ENCODE measurements at regions not wholly inside any gene's neighbourhood (a gene's known extent, or its start where the extent isn't known, plus 50 kb on each side); places are given as distances from the start of the nearest gene placed in this dataset.

DNA sequence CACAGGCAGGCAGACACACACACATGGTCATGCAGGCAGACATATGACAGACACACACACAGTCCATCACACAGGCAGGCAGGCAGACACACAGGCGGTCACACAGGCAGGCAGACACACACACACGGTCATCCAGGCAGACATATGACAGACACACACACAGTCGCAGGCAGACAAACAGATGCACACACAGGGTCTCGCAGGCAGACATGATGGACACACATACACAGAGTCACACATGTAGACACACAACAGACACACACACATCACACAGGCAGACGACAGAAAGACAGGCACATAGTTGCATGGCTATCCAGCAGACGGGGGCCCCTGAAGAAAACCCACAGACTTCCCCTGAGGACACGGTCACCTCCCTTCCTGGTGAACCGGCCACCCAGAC lies 135.4 kb downstream of the NCOR2 start:
- Mint-ChIP-seq H3K27ac (peak overlapping the region; percentile 5 to 61), H3K9me3 (peaks cover 0 to 14% of the 10 kb centered on the region in 2 donors), H3K4me3 (no peak overlapping the region), H3K4me1 (no peaks in the 10 kb centered on the region), H3K27me3 (no peaks in the 10 kb centered on the region)
- DNase-seq (no peak), ATAC-seq (no peak)

DNA sequence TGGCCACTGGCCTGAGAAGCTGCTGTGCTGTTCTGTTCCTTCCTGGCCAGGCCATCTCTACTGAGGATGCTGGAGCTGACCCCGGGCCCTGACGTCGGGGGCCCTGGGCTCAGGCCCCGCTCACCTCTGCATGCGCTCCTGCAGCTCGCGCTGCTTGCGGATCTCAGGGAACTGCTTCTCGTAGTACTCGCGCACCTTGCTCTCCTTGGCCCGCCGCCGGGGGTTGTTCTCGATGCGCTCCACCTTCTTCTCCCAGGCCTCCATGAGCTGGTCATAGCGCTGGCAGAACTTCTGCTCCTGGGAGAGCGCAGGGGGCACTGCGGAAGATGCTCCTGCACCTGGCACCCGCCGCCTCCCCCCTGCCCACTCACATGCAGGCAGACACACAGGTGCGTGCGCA lies 135.6 kb downstream of the RFLNA start:
- Mint-ChIP-seq H3K4me3 (no peak overlapping the region), H3K27ac (no peak overlapping the region), H3K27me3 (no peaks in the 10 kb centered on the region), H3K4me1 (no peaks in the 10 kb centered on the region), H3K9me3 (peaks cover 0 to 14% of the 10 kb centered on the region in 2 donors)
- DNase-seq (no peak), ATAC-seq (no peak)

DNA sequence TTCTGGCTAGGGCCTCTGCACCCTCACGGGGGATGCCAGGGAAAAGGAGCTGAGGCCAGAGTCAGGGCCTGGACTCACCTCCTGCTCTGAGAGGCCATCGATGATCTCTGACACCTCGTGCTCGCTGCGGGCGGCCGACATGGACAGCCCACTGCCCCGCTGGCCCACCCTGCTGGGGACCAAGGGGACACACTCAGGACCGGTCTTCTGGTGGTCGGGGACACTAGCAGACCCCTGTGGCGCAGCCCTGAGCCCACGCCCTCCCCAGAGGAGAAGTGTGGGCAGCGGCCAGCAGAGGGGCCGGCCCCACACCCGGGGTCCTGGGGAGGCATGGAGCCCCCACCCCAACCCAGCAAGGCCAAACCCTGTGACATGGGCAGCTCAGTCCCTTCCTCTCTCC lies 134.6 kb downstream of the RFLNA start:
- ATAC-seq: peak; percentile 31
- no peak overlapping the region for H3K4me3 Mint-ChIP-seq
- H3K9me3 Mint-ChIP-seq: peaks cover 0 to 14% of the 10 kb centered on the region in 2 donors
- no peak for DNase-seq
- H3K4me1 Mint-ChIP-seq: no peaks in the 10 kb centered on the region
- no peaks in the 10 kb centered on the region for H3K27me3 Mint-ChIP-seq
- H3K27ac Mint-ChIP-seq: no peak overlapping the region

DNA sequence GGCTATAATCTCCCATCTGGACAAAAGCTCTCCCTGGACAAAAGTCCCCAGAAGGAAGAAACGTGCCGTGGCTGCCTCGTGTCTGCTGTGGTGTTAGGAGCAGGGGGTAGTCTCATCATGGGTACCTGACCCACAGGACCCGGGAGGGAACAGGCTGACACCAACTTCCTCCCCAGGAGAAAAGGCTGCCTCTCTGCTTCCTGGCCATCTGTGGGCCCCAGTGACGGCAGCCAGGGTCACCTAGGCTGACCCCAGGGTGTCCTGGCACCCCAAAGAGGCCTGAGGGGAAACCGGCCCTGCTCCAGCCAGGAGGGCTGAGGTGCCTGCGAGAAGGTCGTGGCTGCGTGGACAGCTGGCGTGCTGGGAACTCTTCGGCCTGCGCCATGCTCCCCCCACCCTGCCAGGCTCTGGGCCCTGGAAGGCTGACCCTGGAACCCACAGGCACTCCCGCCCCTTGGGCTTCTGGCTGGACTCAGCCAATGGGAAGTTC lies 133.9 kb downstream of the RFLNA start:
- peak overlapping the region in 1 of 2 donors; percentile 52 for H3K27ac Mint-ChIP-seq
- H3K4me1 Mint-ChIP-seq: no peaks in the 10 kb centered on the region
- no peak overlapping the region for H3K4me3 Mint-ChIP-seq
- H3K9me3 Mint-ChIP-seq: peaks cover 0 to 14% of the 10 kb centered on the region in 2 donors
- no peaks in the 10 kb centered on the region for H3K27me3 Mint-ChIP-seq
- ATAC-seq (no peak), DNase-seq (no peak)

DNA sequence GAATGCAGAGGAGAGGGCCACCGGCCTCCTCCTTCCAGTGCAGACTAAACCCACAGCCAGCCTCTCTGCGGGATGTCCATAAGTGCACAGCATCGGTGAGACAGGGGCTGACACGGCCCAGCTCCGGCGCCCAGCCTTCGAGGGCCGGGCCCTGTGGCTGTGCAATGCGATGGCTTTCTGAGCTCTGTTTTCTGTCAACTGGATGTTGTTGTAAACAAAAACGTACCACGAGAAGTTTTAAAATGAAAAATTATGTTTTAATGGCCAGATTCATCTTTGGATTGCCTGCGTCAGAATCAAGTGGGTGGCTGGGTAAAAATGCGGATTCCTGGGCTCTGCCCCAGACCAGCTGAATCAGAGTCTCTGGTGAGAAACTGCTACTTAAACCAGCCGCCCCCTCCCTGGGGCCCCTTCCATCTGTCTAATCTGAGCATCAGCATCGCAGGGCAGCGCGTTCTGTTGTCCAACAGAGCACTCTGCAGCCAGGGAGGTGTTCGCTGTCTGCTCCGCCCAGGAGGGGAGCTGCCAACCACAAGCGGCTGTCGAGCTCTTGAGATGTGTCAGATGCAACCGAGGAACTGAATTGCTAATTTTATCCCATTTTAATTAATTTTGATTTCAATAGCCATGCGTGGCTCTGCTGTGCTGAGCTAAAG lies 133.4 kb downstream of the RFLNA start:
- H3K9me3 Mint-ChIP-seq: peaks cover 0 to 14% of the 10 kb centered on the region in 2 donors
- ATAC-seq: no peak

DNA sequence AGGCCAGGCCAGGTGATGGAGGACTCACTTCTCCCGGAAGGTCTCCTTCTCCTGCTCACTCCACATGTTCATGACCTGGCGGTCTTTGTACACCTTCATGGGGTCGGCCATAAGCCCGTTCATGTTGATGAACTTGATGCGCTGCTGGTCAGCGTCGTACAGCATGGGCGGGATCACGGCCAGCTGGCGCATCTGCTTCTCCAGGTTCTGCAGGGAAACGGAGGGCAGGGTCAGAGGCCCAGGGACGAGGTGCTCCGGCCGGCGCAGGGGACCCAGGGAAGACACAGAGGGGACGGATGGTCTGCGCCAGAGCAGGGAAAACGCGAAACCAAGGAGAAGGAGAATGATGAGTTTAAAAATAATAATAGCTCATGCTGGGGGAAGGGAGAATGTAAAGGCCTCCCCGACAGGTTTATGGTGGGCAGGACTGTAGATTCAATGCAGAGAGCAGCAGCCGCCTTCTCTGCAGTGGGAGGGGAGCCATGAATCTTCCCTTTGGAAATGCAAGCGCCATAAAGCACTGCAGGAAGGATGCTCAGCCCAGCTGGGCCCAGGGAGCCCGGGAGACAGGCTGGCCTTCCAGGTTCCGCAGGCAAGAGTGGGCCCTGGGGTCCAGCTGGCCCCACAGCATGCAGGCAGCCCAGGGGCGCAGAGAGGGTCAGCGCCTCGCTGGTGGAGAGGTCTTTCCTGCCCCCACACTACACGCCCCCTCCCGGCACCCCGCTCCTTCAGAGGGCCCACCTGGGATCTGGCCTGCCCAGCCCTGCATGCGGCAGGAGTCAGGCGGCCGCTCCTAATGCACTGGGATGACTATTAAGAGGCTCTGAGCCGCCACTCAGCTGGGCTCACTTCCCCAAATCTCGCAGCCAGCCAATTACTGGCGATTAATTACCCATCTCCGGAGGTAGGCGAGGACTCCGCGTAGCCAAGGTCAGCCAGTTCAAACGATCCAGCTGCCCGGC lies 132.0 kb downstream of the RFLNA start:
- Mint-ChIP-seq H3K4me3 (no peak overlapping the region), H3K27me3 (no peaks in the 10 kb centered on the region), H3K4me1 (no peaks in the 10 kb centered on the region), H3K9me3 (peaks cover 0 to 10% of the 10 kb centered on the region in 2 donors), H3K27ac (peak overlapping the region in 1 of 2 donors; percentile 81)
- DNase-seq (no peak), ATAC-seq (no peak)

More for the DNA sequence above, 133.4 kb downstream of the RFLNA start:
- Mint-ChIP-seq H3K4me3 (no peak overlapping the region), H3K27me3 (no peaks in the 10 kb centered on the region), H3K27ac (peak overlapping the region in 1 of 2 donors; percentile 52), H3K4me1 (no peaks in the 10 kb centered on the region)
- DNase-seq: no peak

DNA sequence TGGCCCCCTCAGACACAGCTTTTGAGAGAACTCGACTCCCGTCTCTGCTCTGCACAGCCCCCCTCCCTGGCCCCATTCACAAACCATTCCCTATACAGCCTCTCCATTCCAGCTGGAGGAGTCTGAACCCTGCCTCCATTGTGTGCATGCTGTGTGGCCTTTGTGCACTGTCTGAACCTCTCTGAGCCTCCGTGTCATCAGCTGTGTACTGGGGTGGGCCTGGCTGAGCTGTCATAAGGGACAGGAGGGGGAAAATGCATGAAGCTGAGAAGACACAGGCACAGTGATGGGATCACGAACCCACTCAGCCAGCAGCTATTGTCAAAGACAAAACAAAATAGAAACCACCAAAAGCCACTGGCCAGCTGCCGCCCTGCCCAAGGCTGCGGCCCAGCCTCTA lies 130.8 kb downstream of the RFLNA start:
- Mint-ChIP-seq H3K9me3 (no peaks in the 10 kb centered on the region), H3K27me3 (no peaks in the 10 kb centered on the region), H3K4me3 (no peak overlapping the region), H3K4me1 (no peaks in the 10 kb centered on the region), H3K27ac (no peak overlapping the region)
- DNase-seq (no peak), ATAC-seq (no peak)

DNA sequence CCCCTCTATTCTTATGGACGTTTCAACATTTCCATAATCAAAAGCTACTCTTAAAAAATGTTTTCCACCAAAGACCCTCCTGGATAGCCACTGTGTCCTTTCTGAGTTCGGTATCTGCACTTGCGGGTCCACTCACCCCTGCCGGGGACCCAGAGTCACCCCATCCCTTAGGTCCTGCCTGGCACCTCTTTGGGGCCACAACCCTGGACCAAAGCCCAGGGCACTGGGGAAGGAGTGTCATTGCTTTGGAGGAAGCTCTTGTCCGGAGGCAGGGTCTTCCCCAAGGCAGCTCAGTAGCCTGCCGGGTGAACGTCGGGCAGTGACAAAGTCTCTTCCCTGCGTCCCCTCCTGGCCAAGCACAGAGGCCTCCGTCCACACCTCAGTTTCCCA lies 129.6 kb downstream of the RFLNA start:
- no peak overlapping the region for H3K4me3 Mint-ChIP-seq
- H3K27ac Mint-ChIP-seq: peak overlapping the region in 1 of 2 donors; percentile 34
- ATAC-seq (no peak), DNase-seq (no peak)
- no peaks in the 10 kb centered on the region for H3K9me3 Mint-ChIP-seq
- H3K27me3 Mint-ChIP-seq: no peaks in the 10 kb centered on the region
- no peaks in the 10 kb centered on the region for H3K4me1 Mint-ChIP-seq

DNA sequence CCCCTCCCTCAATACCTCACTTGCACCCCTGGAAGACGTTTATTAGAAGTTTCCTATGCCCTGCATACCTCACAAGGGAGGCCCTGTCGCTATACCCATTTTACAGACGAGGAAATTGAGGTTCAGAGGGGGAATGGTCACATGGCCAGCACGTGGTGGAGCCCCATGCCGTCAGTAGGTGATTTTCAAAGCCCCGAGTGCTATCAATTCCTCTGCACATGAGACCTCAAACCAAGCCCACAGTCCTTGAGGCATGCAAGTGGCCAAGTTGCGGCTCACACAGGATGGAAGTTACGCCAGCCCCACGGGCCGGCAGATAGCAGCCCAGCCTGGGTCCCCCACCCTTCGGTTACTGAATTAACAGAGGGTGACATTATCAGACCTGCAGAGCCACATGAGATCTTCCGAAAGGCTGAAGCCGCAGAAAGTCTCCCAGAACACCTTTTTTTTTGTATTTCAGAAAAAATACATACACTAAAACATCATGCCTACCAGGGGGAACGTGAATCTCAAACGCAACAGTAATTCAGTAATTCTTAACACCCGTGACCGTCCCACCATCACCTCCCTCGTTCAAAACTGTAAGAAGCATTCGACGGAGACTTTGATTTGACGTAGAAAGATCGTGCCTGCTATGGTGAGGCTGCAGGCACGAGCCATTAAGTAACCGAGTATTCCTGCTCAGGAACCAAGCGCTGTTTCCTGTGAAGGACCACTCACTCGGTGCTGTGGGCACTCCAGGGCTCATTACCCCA lies 129.0 kb downstream of the RFLNA start:
- no peak for DNase-seq
- Mint-ChIP-seq H3K4me1 (no peaks in the 10 kb centered on the region), H3K27ac (no peak overlapping the region), H3K27me3 (no peaks in the 10 kb centered on the region), H3K4me3 (no peak overlapping the region), H3K9me3 (no peaks in the 10 kb centered on the region)
- no peak for ATAC-seq

DNA sequence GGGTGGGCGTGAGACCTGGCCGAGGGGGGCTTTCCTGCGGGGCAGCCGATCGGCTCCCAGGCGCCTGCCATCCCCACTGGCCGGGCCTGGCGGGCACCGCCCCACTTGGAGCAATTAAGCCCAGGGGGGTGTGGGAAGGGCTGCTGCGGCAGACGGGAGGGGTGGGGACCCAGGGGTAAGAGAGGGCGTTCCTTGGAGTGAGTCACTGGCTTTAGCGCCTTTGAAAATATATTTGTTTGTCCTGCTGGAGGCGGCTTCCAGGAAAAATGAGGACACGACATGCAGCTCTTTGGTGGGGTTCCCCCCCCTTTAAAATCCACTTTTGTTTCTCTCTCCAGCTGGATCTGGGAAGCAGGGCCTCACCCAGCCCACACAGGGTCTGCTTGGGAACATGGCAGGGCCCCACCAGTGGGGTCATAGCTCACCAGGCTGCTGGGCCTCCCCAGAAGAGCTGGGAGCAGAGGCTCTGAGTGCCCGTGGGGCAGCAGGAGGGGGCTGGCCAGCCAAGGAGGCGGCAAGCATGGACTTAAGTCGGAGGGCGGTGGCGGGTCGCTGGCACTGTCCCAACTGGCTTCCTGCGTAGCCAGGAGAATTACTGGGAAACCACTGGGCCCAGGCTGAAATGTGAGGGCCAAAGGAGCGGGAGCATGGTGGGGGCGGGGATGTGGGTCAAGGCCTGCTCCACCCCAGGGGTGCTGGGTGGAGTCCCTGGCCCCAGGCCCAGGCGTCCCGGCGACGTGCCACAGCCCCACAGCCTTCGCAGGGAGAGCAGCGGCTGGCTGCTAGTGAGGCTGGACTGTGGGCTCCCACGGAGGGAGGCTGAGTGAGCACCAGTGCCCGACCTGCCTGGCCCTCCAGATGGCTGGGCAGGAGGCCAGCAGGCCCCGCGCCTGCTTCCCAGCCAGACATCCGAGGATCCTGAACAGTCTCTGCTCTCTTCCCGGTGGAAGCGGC lies 128.0 kb downstream of the RFLNA start:
- no peaks in the 10 kb centered on the region for H3K27me3 Mint-ChIP-seq
- no peak for DNase-seq
- ATAC-seq: peak; percentile 6
- no peak overlapping the region for H3K4me3 Mint-ChIP-seq
- no peaks in the 10 kb centered on the region for H3K4me1 Mint-ChIP-seq
- peak overlapping the region in 1 of 2 donors; percentile 13 for H3K27ac Mint-ChIP-seq
- no peaks in the 10 kb centered on the region for H3K9me3 Mint-ChIP-seq

DNA sequence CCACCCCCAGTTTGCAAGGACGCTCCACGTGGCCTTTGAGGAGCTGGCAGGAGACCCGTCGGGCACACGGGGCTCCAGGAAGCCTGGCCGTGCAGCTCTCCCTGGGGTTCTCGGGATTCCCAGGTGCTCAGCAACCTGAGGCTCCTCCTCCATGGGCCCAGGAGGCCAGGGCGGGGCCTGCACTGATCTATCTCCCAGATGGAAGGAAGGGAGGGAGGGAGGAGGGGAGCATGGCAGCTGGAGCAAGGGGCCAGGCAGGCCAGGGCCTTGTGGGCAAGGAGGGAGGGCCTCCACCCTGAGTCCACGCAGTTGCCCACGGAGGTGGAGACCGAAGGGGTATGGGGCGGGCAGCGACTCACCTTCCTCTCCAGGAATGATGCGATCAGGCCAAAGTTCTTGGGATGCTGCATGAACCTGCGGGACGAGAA lies 127.3 kb downstream of the RFLNA start:
- DNase-seq (no peak), ATAC-seq (no peak)
- no peaks in the 10 kb centered on the region for H3K27me3 Mint-ChIP-seq
- H3K4me3 Mint-ChIP-seq: no peak overlapping the region
- H3K4me1 Mint-ChIP-seq: no peaks in the 10 kb centered on the region
- H3K9me3 Mint-ChIP-seq: no peaks in the 10 kb centered on the region
- H3K27ac Mint-ChIP-seq: no peak overlapping the region

DNA sequence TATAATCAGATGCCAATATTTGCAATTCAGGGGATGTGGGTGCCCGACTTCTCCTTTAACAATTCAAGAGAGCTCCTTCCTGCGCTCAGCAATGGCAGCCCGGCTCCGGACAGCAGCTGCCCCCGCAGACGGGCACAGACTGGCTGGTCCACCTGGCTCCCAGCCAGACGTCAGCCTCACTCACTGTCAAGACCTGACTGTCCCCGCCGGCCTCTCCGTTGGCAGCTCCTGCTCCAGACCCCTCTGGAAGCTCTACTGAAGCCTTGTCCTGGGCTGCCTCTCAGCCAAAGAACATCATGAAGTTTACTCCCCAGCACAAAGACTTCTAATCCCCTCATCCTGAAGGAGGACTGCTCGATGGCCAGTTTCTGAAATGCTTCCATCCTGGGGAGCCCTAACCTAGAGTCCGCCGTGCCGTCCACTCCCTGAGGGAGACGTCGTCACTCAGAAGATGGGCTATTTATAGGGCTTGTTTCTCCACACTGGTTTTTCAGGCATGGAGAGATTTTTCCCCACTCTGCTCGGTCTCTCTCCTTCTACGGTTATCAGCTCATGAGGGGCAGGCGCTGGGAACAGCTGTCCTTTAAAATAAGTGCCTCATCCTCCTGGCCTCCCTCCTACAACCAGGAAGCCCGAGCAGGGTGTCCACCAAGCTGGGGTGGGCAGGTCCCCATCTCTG lies 126.2 kb downstream of the RFLNA start:
- DNase-seq: no peak
- H3K9me3 Mint-ChIP-seq: no peaks in the 10 kb centered on the region
- H3K4me1 Mint-ChIP-seq: no peaks in the 10 kb centered on the region
- H3K4me3 Mint-ChIP-seq: no peak overlapping the region
- no peaks in the 10 kb centered on the region for H3K27me3 Mint-ChIP-seq
- H3K27ac Mint-ChIP-seq: peak overlapping the region in 1 of 2 donors; percentile 38
- ATAC-seq: no peak

DNA sequence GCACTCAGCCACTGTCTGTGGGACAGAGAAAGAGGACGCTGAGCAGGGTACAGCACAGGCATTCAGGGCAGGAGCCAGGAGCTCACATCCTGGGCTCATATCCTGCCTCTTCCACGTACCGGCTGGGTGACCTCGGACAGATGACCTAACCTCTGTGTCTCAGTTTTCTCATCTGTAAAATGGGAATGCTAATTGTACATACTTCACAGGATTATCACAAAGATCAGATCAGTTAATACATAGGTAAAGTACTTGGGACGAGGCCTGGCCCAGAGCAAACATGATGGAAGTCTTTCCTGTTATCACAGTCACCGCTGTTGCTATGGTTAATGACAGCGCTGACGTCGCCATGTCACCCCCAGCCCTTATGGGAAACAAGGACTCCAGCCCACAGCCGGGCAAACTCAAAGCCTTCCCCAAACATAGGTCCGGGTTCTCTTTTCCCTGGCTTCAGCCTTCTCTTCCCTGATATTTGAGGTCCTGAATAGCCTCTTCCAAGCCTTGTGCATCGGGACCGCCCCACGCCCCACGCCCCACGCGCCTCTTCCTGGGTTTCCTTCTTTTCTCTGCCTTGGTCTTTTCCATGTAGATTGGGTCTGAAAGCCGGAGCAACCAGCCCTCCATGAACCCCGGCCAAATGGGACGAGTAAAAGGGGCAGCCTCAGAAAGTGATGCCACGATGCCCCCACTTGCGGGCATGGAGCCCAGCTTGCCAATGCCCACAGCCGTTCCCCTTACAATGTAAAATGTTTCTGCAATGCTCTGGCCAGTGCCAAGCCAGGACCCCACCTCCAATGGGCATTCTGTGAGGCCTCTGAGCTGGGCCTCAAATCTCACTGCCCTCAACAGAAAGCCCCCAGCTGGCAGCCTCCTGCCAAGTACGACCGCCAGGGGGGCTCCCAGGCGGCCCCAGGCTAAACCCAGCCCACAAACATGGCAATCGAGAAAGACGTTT lies 125.4 kb downstream of the RFLNA start:
- Mint-ChIP-seq H3K9me3 (no peaks in the 10 kb centered on the region), H3K27ac (peak overlapping the region in 1 of 2 donors; percentile 71), H3K4me1 (no peaks in the 10 kb centered on the region), H3K27me3 (no peaks in the 10 kb centered on the region), H3K4me3 (no peak overlapping the region)
- DNase-seq (no peak), ATAC-seq (no peak)
